ENCODE measurements at regions not wholly inside any gene's neighbourhood (a gene's known extent, or its start where the extent isn't known, plus 50 kb on each side); places are given as distances from the start of the nearest gene placed in this dataset.

DNA sequence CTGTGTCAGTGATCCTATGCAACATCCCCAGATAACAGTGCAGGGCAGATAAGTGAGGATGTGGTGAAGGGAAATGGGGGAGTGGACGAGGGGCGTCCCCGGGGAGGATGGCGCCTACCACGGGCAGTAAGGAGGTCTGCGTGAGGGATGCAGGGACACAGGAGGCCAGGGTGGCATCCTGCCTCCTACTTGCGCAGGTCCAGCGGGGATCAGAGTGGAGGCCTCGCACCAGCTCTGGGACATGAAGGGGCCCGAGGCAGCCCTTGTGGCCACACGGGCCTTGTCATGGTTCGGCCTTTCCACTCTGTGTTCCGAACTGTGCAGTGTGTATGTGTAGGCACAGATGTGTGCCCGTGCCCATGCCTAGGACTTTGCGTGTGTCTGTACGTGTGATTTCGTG lies 1227.5 kb downstream of the BRD1 start:
- Histone ChIP-seq H3K9me3 (replicated peaks in 1 of 3) (no peaks in the 10 kb centered on the region), H3K27me3 (no peaks in the 10 kb centered on the region), H3K4me1 (replicated peaks in 1 of 2) (no peaks in the 10 kb centered on the region), H3K4me3 (no peak overlapping the region), H3K36me3 (replicated peaks in 1 of 2) (no peaks in the 10 kb centered on the region), H3K27ac (no peak overlapping the region)
- intact Hi-C loops (cut with DNase I), result no loop called here
- TF ChIP-seq, protein P1, sequence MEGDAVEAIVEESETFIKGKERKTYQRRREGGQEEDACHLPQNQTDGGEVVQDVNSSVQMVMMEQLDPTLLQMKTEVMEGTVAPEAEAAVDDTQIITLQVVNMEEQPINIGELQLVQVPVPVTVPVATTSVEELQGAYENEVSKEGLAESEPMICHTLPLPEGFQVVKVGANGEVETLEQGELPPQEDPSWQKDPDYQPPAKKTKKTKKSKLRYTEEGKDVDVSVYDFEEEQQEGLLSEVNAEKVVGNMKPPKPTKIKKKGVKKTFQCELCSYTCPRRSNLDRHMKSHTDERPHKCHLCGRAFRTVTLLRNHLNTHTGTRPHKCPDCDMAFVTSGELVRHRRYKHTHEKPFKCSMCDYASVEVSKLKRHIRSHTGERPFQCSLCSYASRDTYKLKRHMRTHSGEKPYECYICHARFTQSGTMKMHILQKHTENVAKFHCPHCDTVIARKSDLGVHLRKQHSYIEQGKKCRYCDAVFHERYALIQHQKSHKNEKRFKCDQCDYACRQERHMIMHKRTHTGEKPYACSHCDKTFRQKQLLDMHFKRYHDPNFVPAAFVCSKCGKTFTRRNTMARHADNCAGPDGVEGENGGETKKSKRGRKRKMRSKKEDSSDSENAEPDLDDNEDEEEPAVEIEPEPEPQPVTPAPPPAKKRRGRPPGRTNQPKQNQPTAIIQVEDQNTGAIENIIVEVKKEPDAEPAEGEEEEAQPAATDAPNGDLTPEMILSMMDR (IDR thresholded peaks at IDR 0.05), result no peak
- TF ChIP-seq POLR2A (IDR thresholded peaks at IDR 0.05), result no peak
- WGBS, 4 donors, result 84 to 94% (median 85%) methylated on average over 14 to 17 of the region's 17 CpGs
- DNase-seq, result no peak

DNA sequence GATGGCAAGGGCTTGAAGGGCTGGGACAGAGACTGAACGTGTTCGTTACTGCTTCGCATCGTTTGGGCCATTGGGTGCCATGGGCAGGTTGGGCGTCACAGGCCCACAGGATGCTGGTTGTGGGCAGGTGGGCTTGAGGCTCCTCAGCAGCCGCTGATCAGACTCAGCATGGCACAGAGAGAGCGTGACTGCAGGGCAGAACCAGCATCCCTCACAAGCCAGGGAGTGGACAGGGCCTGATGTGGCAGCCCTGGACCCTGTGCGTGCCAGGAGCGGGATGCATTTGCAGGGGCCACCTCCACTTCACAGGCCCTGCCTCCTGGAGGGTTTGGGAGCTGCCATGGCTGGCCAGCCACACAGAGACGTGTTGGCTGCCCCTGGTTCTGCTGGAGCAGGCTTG lies 1228.3 kb downstream of the BRD1 start:
- 79 to 91% (median 86%) methylated on average over 7 to 10 of the region's 10 CpGs for WGBS, 4 donors
- Histone ChIP-seq H3K4me3 (no peak overlapping the region), H3K36me3 (replicated peaks in 1 of 2) (no peaks in the 10 kb centered on the region), H3K4me1 (replicated peaks in 1 of 2) (no peaks in the 10 kb centered on the region), H3K27me3 (no peaks in the 10 kb centered on the region), H3K27ac (no peak overlapping the region), H3K9me3 (replicated peaks in 1 of 3) (no peaks in the 10 kb centered on the region)
- DNase-seq, result no peak
- intact Hi-C loops (cut with DNase I), result no loop called here
- no peak for TF ChIP-seq POLR2A (IDR thresholded peaks at IDR 0.05)
- TF ChIP-seq, protein P1 (IDR thresholded peaks at IDR 0.05), result no peak

DNA sequence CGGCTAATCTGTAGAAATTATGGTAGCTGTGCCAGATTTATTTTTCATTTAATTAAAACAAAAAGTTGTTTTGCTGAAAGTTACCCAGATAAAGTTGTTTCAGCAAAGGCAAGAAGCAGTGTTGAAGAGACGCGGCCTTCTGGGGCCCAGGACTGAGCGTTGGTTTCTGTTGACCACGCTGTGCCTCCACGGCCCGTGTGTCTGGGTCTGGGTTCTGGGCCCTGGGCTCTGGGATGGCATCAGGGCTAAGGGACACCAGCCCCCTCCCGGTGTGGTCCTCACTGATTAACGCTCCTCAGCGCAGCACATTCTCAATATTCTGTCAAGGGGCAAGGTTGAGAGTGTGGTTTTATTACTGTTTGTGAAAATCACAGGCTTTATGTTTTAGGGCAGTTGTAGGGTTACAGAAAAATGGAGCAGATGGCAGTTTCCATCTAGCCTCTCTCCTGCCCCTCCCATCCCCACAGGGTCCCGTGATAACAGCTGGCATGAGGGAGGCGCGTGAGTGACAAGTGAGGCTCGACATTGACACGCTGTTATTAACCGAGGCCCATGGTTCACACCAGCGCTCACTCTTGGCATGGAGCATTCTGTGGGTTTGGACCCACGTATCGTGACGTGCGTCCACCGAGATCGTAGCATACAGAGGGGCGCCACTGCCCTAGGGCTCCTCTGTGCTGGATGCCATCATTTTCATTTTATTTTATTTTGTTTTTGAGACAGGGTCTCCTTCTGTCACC lies 1231.4 kb downstream of the BRD1 start:
- DNase-seq, result no peak
- intact Hi-C loops (cut with DNase I), result no loop called here
- Histone ChIP-seq H3K9me3 (replicated peaks in 1 of 3) (no peaks in the 10 kb centered on the region), H3K27ac (no peak overlapping the region), H3K36me3 (replicated peaks in 1 of 2) (no peaks in the 10 kb centered on the region), H3K27me3 (no peaks in the 10 kb centered on the region), H3K4me3 (no peak overlapping the region), H3K4me1 (replicated peaks in 1 of 2) (no peaks in the 10 kb centered on the region)
- TF ChIP-seq, protein P1 (IDR thresholded peaks at IDR 0.05), result no peak
- TF ChIP-seq POLR2A (IDR thresholded peaks at IDR 0.05), result no peak
- WGBS, 4 donors, result 89 to 92% (median 90%) methylated on average over 21 to 24 of the region's 24 CpGs

DNA sequence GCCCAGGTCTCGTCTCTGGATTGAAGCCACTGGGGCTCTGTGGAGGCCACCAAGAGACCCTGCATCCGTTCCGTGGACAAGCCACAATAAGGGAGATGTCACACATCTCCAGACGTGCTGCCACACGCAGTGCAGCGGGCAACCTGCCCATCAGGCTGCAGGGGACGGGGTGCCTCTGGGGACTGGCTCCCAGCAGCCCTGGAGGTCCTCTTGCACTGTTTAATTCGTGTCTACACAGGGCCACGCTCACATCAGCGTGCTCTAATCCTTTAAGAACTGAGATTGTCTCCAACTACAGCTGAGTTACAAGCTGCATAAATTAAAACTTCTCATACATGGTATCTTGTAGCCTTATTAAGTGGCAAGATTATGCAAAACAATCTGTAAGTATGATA lies 1232.2 kb downstream of the BRD1 start:
- Histone ChIP-seq H3K27ac (no peak overlapping the region), H3K9me3 (replicated peaks in 1 of 3) (no peaks in the 10 kb centered on the region), H3K4me1 (replicated peaks in 1 of 2) (no peaks in the 10 kb centered on the region), H3K36me3 (replicated peaks in 1 of 2) (no peaks in the 10 kb centered on the region), H3K4me3 (no peak overlapping the region), H3K27me3 (no peaks in the 10 kb centered on the region)
- TF ChIP-seq POLR2A (IDR thresholded peaks at IDR 0.05), result no peak
- TF ChIP-seq, protein P1 (IDR thresholded peaks at IDR 0.05), result no peak
- WGBS, 4 donors, result 66 to 92% (median 70%) methylated on average over 3 to 10 of the region's 10 CpGs
- no peak for DNase-seq
- intact Hi-C loops (cut with DNase I), result no loop called here

Measured in adrenal gland (tissue), 9 donors.